Caco-2 (cell line): ENCODE measurements at regions not wholly inside any gene's neighbourhood (a gene's known extent, or its start where the extent isn't known, plus 50 kb on each side); places are given as distances from the start of the nearest gene placed in this dataset.

Source experiments
- BruUV-seq: library from RNA; stranded (reverse); fragments of 400-500 nt; replicated peaks from 2 replicates; lab custom pipeline; 2021; lab: Mats Ljungman, UMichigan
- CTCF ChIA-PET: fragments of 300-600 bp; sonication (Branson Sonifier 250); formaldehyde crosslinking; loops from one replicate; lab custom pipeline; 2022; ENCODE audit warnings: antibody characterized with exemption; lab: Charles Lee
- POLR2A ChIA-PET: fragments of 300-600 bp; sonication (Branson Sonifier 250); formaldehyde crosslinking; loops from one replicate; lab custom pipeline; 2022; ENCODE audit warnings: antibody characterized with exemption; lab: Charles Lee
- DNase-seq, 2 experiments: peaks; one replicate each; pipeline versions ENCODE4 v3.0.0 to v3.0.0-alpha.2; 2020 to 2022
- H3K27me3 ChIP-seq: replicated peaks from 2 replicates; pipeline ENCODE4 v1.6.0; 2011; ENCODE audit warnings: low read length; ENCODE audit not compliant: control insufficient read depth, insufficient read depth
- H3K36me3 ChIP-seq: 2 replicates; pipeline ENCODE4 v1.5.1; 2011; ENCODE audit warnings: low read length; ENCODE audit not compliant: control insufficient read depth, insufficient read depth
- H3K4me1 ChIP-seq: fragments of 250-450 bp; sonication (Bioruptor Pico); 2 replicates; pipeline ENCODE4 v1.5.1; 2020; ENCODE audit warnings: mild to moderate bottlenecking
- H3K4me3 ChIP-seq: 2 replicates; pipeline ENCODE4 v1.5.1; 2011; ENCODE audit warnings: low read depth, mild to moderate bottlenecking, control low read depth, low read length
- H3K9me3 ChIP-seq: fragments of 250-450 bp; sonication (Bioruptor Pico); 2 replicates; pipeline ENCODE4 v1.5.1; 2020; ENCODE audit warnings: mild to moderate bottlenecking, moderate library complexity
- H3K27ac Mint-ChIP-seq: one replicate; pipeline ENCODE4 v1.8.0; 2022; ENCODE audit warnings: mixed read lengths; ENCODE audit not compliant: unreplicated experiment
- H3K27me3 Mint-ChIP-seq: one replicate; pipeline ENCODE4 v1.8.0; 2022; ENCODE audit warnings: mixed read lengths; ENCODE audit not compliant: insufficient read depth, unreplicated experiment
- H3K36me3 Mint-ChIP-seq: one replicate; pipeline ENCODE4 v1.8.0; 2022; ENCODE audit warnings: mild to moderate bottlenecking, mixed read lengths; ENCODE audit not compliant: insufficient read depth, unreplicated experiment
- H3K4me1 Mint-ChIP-seq: one replicate; pipeline ENCODE4 v1.8.0; 2022; ENCODE audit warnings: low read depth, mixed read lengths; ENCODE audit not compliant: unreplicated experiment
- H3K4me3 Mint-ChIP-seq: one replicate; pipeline ENCODE4 v1.8.0; 2022; ENCODE audit warnings: mild to moderate bottlenecking, moderate library complexity, mixed read lengths; ENCODE audit not compliant: unreplicated experiment
- H3K9me3 Mint-ChIP-seq: one replicate; pipeline ENCODE4 v1.8.0; 2022; ENCODE audit warnings: mixed read lengths; ENCODE audit not compliant: unreplicated experiment
- CTCF ChIP-seq, 2 experiments: fragments of 200-600 bp in 1 of 2; IDR thresholded peaks; 1 replicate in 1 of 2; 2 replicates in 1 of 2; pipeline versions ENCODE4 v1.5.1 to v1.8.0; 2011 to 2022; ENCODE audit warnings: antibody characterized with exemption in 1 of 2, control low read depth in 1 of 2, inconsistent platforms in 1 of 2, low read depth in 1 of 2, low read length in 1 of 2, mild to moderate bottlenecking in 1 of 2, moderate library complexity in 1 of 2; ENCODE audit not compliant: insufficient read depth in 1 of 2, severe bottlenecking in 1 of 2, unreplicated experiment in 1 of 2
- intact Hi-C: fragments of 100-400 bp; cut with micrococcal nuclease; formaldehyde crosslinking; loops from one replicate; pipeline ENCODE4 v1.10.0; 2022; ENCODE audit not compliant: unreplicated experiment

- no peaks in the 10 kb centered on the region for H3K4me1 Mint-ChIP-seq
- no peaks in the 10 kb centered on the region for H3K27me3 Mint-ChIP-seq
- peaks cover 9% of the 10 kb centered on the region for H3K9me3 Mint-ChIP-seq
- no peak for DNase-seq
- TF ChIP-seq CTCF (IDR thresholded peaks at IDR 0.05; ENCODE audit: insufficient read depth in 1 of 2, low read depth in 1 of 2, low read length in 1 of 2, severe bottlenecking in 1 of 2, unreplicated experiment in 1 of 2) = no peak
- ChIA-PET CTCF (no interaction called here), POLR2A (no interaction called here)
- intact Hi-C loops = no loop called here
- H3K27ac Mint-ChIP-seq = no peak overlapping the region
- Histone ChIP-seq H3K4me3 (no peak overlapping the region), H3K9me3 (no peaks in the 10 kb centered on the region), H3K27me3 (no peaks in the 10 kb centered on the region), H3K4me1 (no peaks in the 10 kb centered on the region), H3K36me3 (no peaks in the 10 kb centered on the region)
- H3K4me3 Mint-ChIP-seq = no peak overlapping the region
- BruUV-seq = no TSS peak
- no peaks in the 10 kb centered on the region for H3K36me3 Mint-ChIP-seq
Measured at GRCh38 chr2:81007104-81007503, 702.6 kb upstream of the LRRTM1 start.

- H3K4me3 Mint-ChIP-seq = no peak overlapping the region
Measured at GRCh38 chr2:81002906-81003305, 698.4 kb upstream of the LRRTM1 start.

GRCh38 chr2:80987466-80987865 lies 682.9 kb upstream of the LRRTM1 start:
- H3K36me3 Mint-ChIP-seq = no peaks in the 10 kb centered on the region
- no peaks in the 10 kb centered on the region for H3K9me3 Mint-ChIP-seq
- ChIA-PET CTCF (no interaction called here), POLR2A (no interaction called here)
- intact Hi-C loops = no loop called here
- no peak overlapping the region for H3K4me3 ChIP-seq
- no peaks in the 10 kb centered on the region for H3K9me3 ChIP-seq
- H3K4me3 Mint-ChIP-seq = no peak overlapping the region
- H3K4me1 Mint-ChIP-seq = no peaks in the 10 kb centered on the region
- no peaks in the 10 kb centered on the region for H3K27me3 ChIP-seq
- no peaks in the 10 kb centered on the region for H3K4me1 ChIP-seq
- H3K27me3 Mint-ChIP-seq = no peaks in the 10 kb centered on the region
- no peak for DNase-seq
- H3K36me3 ChIP-seq = no peaks in the 10 kb centered on the region
- TF ChIP-seq CTCF (IDR thresholded peaks at IDR 0.05; ENCODE audit: insufficient read depth in 1 of 2, low read depth in 1 of 2, low read length in 1 of 2, severe bottlenecking in 1 of 2, unreplicated experiment in 1 of 2) = no peak
- H3K27ac Mint-ChIP-seq = no peak overlapping the region
- BruUV-seq = no TSS peak

More at GRCh38 chr2:81002906-81003305, 698.4 kb upstream of the LRRTM1 start:
- Mint-ChIP-seq H3K36me3 (no peaks in the 10 kb centered on the region), H3K4me1 (no peaks in the 10 kb centered on the region), H3K27ac (no peak overlapping the region), H3K27me3 (no peaks in the 10 kb centered on the region), H3K9me3 (peaks cover 9% of the 10 kb centered on the region)
- POLR2A ChIA-PET = no interaction called here
- CTCF ChIA-PET = no interaction called here
- Histone ChIP-seq H3K9me3 (no peaks in the 10 kb centered on the region), H3K4me3 (no peak overlapping the region), H3K27me3 (no peaks in the 10 kb centered on the region), H3K4me1 (no peaks in the 10 kb centered on the region), H3K36me3 (no peaks in the 10 kb centered on the region)
- no peak for TF ChIP-seq CTCF (IDR thresholded peaks at IDR 0.05; ENCODE audit: insufficient read depth in 1 of 2, low read depth in 1 of 2, low read length in 1 of 2, severe bottlenecking in 1 of 2, unreplicated experiment in 1 of 2)
- BruUV-seq = no TSS peak
- DNase-seq = no peak
- intact Hi-C loops = no loop called here
